Fibroblast of gingiva (primary cell): ENCODE measurements at regions not wholly inside any gene's neighbourhood (a gene's known extent, or its start where the extent isn't known, plus 50 kb on each side); places are given as distances from the start of the nearest gene placed in this dataset.

Source experiments
- DNase-seq: peaks from one replicate; pipeline ENCODE4 v3.0.0-alpha.2; 2011; ENCODE audit warnings: low read depth

GRCh38 chr17:36756695-36757094 lies 155.3 kb downstream of the MRM1 start:
- no peak for DNase-seq

GRCh38 chr17:36760425-36760824 lies 159.0 kb downstream of the MRM1 start:
- DNase-seq = no peak

DNA sequence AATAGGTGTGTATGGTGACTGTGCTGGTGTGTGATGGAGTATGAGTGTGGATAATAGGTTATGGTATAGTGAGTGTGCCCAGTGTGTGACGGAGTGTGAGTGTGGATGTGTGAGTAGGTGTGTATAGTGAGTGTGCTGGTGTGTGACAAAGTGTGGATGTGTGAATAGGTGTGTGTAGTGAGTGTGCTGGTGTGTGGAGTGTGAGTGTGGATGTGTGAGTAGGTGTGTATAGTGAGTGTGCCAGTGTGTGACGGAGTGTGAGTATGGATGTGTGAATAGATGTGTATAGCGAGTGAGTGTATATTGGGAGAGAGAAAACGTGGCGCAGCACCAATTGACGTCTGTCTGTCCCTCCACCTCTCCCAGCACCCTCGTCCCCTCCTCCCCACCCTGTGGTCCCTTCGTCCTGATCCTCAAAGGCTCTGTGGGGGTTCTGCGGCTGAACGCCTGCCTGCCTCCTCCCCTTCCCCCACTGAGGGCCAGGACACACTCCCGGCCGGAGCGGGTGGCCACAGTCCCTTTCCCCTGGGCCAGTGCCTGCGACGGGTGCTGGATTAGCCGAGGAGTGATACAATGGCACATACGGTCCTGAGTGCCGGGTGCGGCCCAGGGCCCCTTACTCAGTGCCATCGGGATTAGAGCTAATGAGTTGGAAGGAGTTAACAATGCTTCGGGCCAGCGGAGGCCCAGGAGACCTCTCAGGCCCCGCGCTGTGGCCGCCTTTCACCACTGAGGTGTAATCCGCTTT lies 160.0 kb downstream of the MRM1 start:
- DNase-seq = no peak

- DNase-seq = no peak
Observed at GRCh38 chr17:36765436-36766043, 164.2 kb downstream of the MRM1 start.

DNA sequence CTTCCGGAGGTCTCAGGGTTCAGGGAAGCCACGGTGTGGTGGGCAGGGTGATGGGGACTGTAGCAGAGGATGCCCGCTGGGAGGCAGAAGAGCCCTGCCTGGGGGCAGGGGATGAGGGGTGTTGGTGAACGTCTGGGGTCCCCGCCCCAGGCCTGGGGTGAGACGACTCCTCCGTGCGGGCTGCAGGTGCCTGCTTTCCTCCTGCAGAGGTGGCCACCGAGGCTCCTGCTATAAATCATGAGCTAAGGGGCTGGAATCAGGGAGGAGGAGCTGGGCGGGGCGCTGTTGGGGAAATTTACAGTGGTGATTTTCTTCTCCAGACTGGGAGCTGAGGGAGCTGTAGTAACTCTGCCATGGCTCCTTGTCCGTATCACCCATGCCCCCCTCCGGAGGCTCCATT lies 167.0 kb downstream of the MRM1 start:
- no peak for DNase-seq

- DNase-seq = no peak
Observed at GRCh38 chr17:36773039-36773438, 164.2 kb upstream of the LHX1 start.

GRCh38 chr17:36777118-36777517 lies 160.2 kb upstream of the LHX1 start:
- DNase-seq = no peak

DNA sequence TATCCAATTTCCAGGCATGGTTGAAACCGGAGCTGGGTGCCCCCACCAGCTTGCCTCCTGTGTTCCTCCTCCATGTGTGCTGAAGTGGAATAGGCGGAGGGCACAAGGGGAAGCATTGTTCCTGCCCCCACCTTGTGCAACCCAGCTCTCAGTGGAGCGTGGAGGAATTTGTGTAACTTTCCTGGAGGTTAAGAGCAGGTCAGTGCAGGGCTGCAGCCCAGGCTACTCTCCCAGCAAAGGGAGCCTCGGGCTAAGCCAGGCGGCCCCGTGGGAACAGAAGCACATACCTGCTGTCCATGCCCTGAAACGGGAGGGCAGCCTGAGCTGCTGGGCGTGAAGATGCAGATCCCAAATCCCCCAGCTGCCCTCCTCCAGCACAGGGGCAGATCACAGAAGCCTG lies 158.8 kb upstream of the LHX1 start:
- DNase-seq = no peak

GRCh38 chr17:36779550-36779949 lies 157.7 kb upstream of the LHX1 start:
- no peak for DNase-seq

GRCh38 chr17:36784633-36785032 lies 152.6 kb upstream of the LHX1 start:
- no peak for DNase-seq

DNA sequence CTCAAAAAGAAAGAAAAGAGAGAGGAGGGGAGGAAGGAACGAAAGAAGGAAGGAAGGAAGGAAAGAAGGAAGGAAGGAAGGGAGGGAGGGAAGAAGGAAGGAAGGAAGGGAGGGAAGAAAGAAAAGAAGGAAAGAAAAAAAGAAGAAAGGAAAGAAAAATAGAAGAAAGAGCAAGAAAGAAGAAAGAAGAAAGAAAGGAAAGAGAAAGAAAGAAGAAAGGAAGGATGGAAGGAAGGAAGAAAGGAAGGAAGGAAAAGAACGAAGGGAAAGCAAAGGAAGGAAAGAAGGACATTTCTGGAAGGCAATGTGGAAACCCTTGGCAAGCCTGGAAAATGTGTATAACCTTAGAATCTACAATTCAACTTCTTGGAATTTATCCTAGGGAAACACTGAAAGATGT lies 150.4 kb upstream of the LHX1 start:
- no peak for DNase-seq

DNA sequence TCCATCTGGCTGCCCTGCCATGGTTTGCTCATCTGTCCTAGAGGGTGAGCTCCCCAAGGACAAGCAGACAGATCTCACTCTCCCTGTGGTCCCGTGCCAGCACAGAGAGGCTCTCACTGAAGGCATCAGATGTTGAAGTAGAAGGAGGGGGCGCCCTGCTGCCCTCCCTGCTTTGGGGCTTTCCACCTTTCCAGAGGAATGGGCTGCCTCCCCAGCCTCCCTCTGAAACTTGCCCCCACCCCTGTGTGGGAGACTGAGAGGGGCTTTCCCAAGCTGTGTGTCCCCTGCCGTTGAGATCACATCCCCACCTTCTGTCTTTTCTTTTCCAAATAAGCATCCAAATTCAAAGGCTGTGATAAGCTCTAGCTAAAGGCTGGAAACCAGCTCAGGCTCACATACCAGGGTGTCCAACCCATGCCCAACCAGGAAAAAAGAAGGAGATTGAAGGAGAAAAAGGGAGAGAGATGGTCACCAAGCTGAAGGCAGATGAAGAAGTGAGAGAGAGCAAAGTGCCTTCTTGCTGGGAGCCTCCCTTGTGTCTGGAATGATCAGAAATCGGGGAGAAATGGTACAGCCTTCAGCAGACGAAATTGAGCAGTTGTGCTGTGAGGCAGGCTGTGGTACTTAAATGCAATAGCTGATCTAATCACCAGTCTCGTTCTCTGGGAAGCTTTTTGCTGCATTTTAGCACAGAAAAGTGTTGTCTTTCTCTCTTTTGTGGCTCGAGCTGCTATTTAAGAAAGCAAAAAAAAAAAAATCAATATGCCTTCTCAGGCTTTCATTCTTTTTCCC lies 145.9 kb upstream of the LHX1 start:
- DNase-seq = no peak

DNA sequence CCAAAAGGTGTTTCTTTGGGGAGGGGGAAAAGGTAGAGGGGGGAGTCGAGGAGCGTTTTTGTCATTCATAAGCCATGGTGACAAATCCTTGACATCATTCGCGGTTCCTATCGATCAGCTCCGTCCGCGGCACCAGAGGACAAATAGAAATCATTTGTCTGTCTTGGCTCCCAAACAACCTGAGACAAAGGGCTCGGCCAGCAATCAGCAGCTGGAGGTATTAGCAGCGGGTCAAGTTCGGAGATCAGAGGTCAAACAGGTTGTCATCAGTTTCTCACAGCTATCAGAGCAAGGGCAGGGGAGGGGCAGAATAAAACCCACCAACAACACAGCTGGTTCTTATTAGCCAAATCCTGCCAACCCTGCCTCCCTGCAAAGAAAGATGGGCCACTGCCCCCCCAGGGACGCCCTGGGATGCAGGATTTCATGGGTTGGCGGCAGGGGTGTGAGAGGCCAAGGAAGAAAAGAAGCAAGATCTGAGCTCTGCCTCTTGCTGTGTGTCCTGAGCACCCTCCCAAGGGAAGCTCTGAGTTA lies 145.3 kb upstream of the LHX1 start:
- no peak for DNase-seq

GRCh38 chr17:36792849-36793248 lies 144.4 kb upstream of the LHX1 start:
- DNase-seq = no peak

- no peak for DNase-seq
Observed at GRCh38 chr17:36793976-36794375, 143.3 kb upstream of the LHX1 start.

GRCh38 chr17:36807496-36808179 lies 129.6 kb upstream of the LHX1 start:
- DNase-seq = no peak

GRCh38 chr17:36808180-36808661 lies 129.1 kb upstream of the LHX1 start:
- DNase-seq = no peak

DNA sequence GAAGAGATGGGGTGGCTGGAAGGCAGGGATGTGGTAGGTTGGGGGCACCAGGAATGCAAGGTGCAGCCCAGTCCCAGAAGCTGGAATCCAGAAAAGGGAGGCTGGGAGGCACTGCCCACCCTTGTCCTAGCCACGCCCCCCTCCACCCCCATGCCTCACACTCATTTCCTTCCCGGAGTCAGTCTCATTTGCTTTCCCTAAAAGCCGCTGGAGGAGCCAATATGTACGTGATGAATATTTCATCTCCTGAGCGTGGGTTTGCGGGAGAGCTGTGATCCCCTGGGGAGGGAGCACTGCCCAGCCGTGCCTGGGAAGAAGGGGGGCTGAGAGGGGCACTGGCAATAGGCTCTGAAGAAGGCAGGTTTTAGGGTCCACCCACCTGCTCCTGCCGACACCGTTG lies 124.5 kb upstream of the LHX1 start:
- DNase-seq = no peak

DNA sequence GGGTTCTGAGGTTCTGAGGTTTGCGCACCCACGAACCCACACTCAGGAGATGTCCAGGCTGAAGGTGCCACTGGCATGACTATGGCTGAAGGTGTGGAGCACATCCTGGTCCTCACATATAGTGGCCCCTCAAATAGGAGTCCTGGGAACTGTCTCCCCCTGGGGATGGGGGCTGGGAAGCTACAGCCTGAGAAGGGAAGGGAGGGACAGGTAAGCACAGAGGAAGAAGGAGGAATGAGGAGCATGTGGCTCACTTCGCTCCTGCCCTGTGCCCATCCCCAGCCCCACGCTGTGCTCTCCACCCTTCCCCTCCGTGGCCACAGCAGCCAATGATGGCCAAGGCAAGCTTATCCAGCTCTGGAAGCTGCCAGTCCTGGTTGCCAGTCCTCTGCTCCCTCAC lies 123.9 kb upstream of the LHX1 start:
- no peak for DNase-seq

DNA sequence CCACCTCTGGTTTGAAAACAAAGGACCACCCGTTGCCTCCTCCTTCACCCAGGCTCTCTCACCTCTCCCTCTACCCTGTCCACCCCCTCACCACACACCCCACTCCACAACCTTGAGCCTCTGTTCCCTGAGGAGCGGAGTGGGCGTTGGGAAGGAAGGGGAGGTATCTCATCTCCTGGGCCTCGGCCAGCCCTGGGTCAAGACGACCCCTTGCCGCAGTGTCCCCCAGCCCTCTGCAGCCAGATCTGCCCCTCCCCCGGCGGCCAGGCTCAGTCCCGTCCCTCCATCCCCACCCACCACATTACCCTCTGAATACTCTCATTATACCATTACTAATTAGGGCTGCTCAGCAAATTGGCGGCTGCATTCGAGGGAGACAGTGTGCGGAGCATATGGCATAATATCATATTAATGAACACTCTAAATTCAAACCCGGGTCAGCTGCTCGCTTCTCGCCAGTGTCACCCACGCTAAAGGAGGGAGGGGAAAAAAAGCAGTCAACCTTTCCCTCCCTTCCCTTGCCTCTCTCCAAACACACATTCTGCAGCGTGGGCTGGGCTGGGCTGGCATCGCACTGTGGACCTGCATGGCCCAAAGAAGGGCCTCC lies 123.2 kb upstream of the LHX1 start:
- no peak for DNase-seq

GRCh38 chr17:36814958-36815357 lies 122.3 kb upstream of the LHX1 start:
- no peak for DNase-seq
